HEK293 (cell line): ENCODE measurements at regions not wholly inside any gene's neighbourhood (a gene's known extent, or its start where the extent isn't known, plus 50 kb on each side); places are given as distances from the start of the nearest gene placed in this dataset.

Experiments used
- CTCF ChIA-PET: fragments of 350-600 bp; formaldehyde crosslinking; extraction: SDS; loops from one replicate; lab custom pipeline; 2021; ENCODE audit warnings: antibody characterized with exemption; lab: Yijun Ruan, JAX
- POLR2A ChIA-PET: fragments of 300-600 bp; formaldehyde crosslinking; extraction: SDS; loops from one replicate; lab custom pipeline; 2020; ENCODE audit warnings: antibody characterized with exemption, inconsistent platforms; lab: Yijun Ruan, JAX
- H3K27ac ChIP-seq: fragments of 200-500 bp; sonication (Bioruptor generic); 2 replicates; pipeline ENCODE4 v1.5.1; 2014; ENCODE audit warnings: low read depth, low read length, control low read depth, inconsistent platforms; ENCODE audit errors: extremely low read depth
- H3K36me3 ChIP-seq, 2 experiments: fragments of 200-500 bp in 1 of 2; sonication (Bioruptor generic) in 1 of 2; 1 replicate in 1 of 2; 2 replicates in 1 of 2; pipeline ENCODE4 v1.5.1; 2014 to 2017; ENCODE audit warnings: inconsistent platforms in 2 of 2, low read length in 2 of 2; ENCODE audit not compliant: control insufficient read depth in 2 of 2, insufficient read depth in 1 of 2
- H3K4me1 ChIP-seq: fragments of 200-500 bp; sonication (Bioruptor generic); 2 replicates; pipeline ENCODE4 v1.5.1; 2014; ENCODE audit warnings: mild to moderate bottlenecking, low read length, inconsistent platforms; ENCODE audit not compliant: control insufficient read depth, insufficient read depth
- H3K4me3 ChIP-seq: 2 replicates; pipeline ENCODE4 v1.5.1; 2011; ENCODE audit warnings: low read depth, mild to moderate bottlenecking, control low read depth, low read length, moderate library complexity
- H3K9me3 ChIP-seq: fragments of 200-500 bp; sonication (Bioruptor generic); 2 replicates; pipeline ENCODE4 v1.5.1; 2014; ENCODE audit warnings: low read depth, low read length, inconsistent platforms; ENCODE audit not compliant: control insufficient read depth, insufficient read depth
- AEBP2 ChIP-seq: fragments of 450-650 bp; formaldehyde crosslinking; IDR thresholded peaks from 2 replicates; pipeline ENCODE4 v1.5.1; 2016; ENCODE audit warnings: missing biosample characterization, missing genetic modification characterization, borderline replicate concordance
- ELK4 ChIP-seq: IDR thresholded peaks from 2 replicates; pipeline ENCODE4 v1.6.1; 2011; ENCODE audit warnings: mild to moderate bottlenecking, low read depth, low read length, borderline replicate concordance
- GLI4 ChIP-seq: fragments of 450-650 bp; formaldehyde crosslinking; IDR thresholded peaks from 2 replicates; pipeline ENCODE4 v1.5.1; 2016; ENCODE audit warnings: missing biosample characterization, missing genetic modification characterization
- GLIS1 ChIP-seq: fragments of 450-650 bp; formaldehyde crosslinking; IDR thresholded peaks from 2 replicates; pipeline ENCODE4 v1.5.1; 2016; ENCODE audit warnings: missing biosample characterization, missing genetic modification characterization
- REST ChIP-seq: fragments of 450-650 bp; formaldehyde crosslinking; IDR thresholded peaks from 2 replicates; pipeline ENCODE4 v1.5.1; 2016; ENCODE audit warnings: missing biosample characterization, missing genetic modification characterization
- ZBTB1 ChIP-seq: fragments of 450-650 bp; formaldehyde crosslinking; IDR thresholded peaks from 2 replicates; pipeline ENCODE4 v1.5.1; 2016; ENCODE audit warnings: missing biosample characterization, missing genetic modification characterization
- ZNF239 ChIP-seq: fragments of 450-650 bp; formaldehyde crosslinking; IDR thresholded peaks from 2 replicates; pipeline ENCODE4 v1.5.1; 2016; ENCODE audit warnings: missing biosample characterization, missing genetic modification characterization
- ZNF391 ChIP-seq: fragments of 450-650 bp; formaldehyde crosslinking; IDR thresholded peaks from 2 replicates; pipeline ENCODE4 v1.5.1; 2016; ENCODE audit warnings: low read depth, missing biosample characterization, missing genetic modification characterization, borderline replicate concordance
- ZNF394 ChIP-seq: fragments of 450-650 bp; formaldehyde crosslinking; IDR thresholded peaks from 2 replicates; pipeline ENCODE4 v1.5.1; 2016; ENCODE audit warnings: missing biosample characterization, missing genetic modification characterization, mild to moderate bottlenecking, moderate library complexity, borderline replicate concordance
- ZNF514 ChIP-seq: fragments of 450-650 bp; formaldehyde crosslinking; IDR thresholded peaks from 2 replicates; pipeline ENCODE4 v1.5.1; 2016; ENCODE audit warnings: missing biosample characterization, missing genetic modification characterization
- ZNF596 ChIP-seq: fragments of 450-650 bp; IDR thresholded peaks from 2 replicates; pipeline ENCODE4 v1.5.0; 2018; ENCODE audit warnings: missing biosample characterization, mild to moderate bottlenecking, missing genetic modification characterization, moderate library complexity
- ZNF664 ChIP-seq: fragments of 450-650 bp; formaldehyde crosslinking; IDR thresholded peaks from 2 replicates; pipeline ENCODE4 v1.5.1; 2016; ENCODE audit warnings: missing biosample characterization, missing genetic modification characterization
- ZNF692 ChIP-seq: fragments of 450-650 bp; formaldehyde crosslinking; IDR thresholded peaks from 2 replicates; pipeline ENCODE4 v1.5.1; 2016; ENCODE audit warnings: missing biosample characterization, missing genetic modification characterization
- ZNF777 ChIP-seq: fragments of 450-650 bp; formaldehyde crosslinking; IDR thresholded peaks from 2 replicates; pipeline ENCODE4 v1.5.1; 2017; ENCODE audit warnings: missing biosample characterization, missing genetic modification characterization, borderline replicate concordance
- ZSCAN23 ChIP-seq: fragments of 450-650 bp; formaldehyde crosslinking; IDR thresholded peaks from 2 replicates; pipeline ENCODE4 v1.5.1; 2016; ENCODE audit warnings: missing biosample characterization, missing genetic modification characterization
- TF ChIP-seq, protein P1 (sequence below): fragments of 450-650 bp; formaldehyde crosslinking; IDR thresholded peaks from 2 replicates; pipeline ENCODE4 v1.5.1; 2016; ENCODE audit warnings: missing biosample characterization, missing genetic modification characterization, low read depth

DNA sequence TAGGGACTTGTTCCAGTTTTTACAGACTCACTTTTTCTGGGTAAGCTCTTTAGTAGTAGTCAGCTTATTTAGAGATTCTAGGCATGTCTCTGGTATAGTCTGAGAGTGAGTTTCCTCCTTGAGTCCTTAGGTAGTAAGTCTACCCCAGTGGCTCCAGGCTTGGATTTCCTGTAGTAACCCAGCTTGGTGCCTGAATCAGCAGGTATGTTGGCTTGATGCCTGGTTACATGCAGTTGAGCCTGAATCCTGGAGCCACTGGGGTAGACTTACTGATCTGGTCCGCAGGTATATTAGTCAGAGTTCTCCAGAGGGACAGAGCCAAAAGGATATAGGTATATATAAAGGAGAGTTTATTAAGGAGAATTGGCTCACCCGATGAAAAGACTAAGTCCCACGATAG is 85.8 kb upstream of the RBMS3 start:
- Histone ChIP-seq H3K4me1 (no peaks in the 10 kb centered on the region), H3K4me3 (no peak overlapping the region), H3K36me3 (no peaks in the 10 kb centered on the region), H3K27ac (no peak overlapping the region), H3K9me3 (no peaks in the 10 kb centered on the region)
- CTCF ChIA-PET, result no interaction called here
- TF ChIP-seq AEBP2 (tag by site-specific recombination) (no peak), ZNF394 (no peak), ZBTB1 (tag by site-specific recombination) (no peak), ZNF664 (tag by site-specific recombination) (no peak), ZNF391 (tag by site-specific recombination) (no peak), REST (tag by site-specific recombination) (no peak), ZSCAN23 (no peak), ZNF514 (tag by site-specific recombination) (no peak), ZNF777 (tag by site-specific recombination) (no peak), ELK4 (no peak), ZNF596 (no peak), GLIS1 (tag by site-specific recombination) (no peak), ZNF239 (tag by site-specific recombination) (no peak)
- TF ChIP-seq, protein P1, sequence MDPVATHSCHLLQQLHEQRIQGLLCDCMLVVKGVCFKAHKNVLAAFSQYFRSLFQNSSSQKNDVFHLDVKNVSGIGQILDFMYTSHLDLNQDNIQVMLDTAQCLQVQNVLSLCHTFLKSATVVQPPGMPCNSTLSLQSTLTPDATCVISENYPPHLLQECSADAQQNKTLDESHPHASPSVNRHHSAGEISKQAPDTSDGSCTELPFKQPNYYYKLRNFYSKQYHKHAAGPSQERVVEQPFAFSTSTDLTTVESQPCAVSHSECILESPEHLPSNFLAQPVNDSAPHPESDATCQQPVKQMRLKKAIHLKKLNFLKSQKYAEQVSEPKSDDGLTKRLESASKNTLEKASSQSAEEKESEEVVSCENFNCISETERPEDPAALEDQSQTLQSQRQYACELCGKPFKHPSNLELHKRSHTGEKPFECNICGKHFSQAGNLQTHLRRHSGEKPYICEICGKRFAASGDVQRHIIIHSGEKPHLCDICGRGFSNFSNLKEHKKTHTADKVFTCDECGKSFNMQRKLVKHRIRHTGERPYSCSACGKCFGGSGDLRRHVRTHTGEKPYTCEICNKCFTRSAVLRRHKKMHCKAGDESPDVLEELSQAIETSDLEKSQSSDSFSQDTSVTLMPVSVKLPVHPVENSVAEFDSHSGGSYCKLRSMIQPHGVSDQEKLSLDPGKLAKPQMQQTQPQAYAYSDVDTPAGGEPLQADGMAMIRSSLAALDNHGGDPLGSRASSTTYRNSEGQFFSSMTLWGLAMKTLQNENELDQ (tag by site-specific recombination), result no peak
- POLR2A ChIA-PET, result no interaction called here

DNA sequence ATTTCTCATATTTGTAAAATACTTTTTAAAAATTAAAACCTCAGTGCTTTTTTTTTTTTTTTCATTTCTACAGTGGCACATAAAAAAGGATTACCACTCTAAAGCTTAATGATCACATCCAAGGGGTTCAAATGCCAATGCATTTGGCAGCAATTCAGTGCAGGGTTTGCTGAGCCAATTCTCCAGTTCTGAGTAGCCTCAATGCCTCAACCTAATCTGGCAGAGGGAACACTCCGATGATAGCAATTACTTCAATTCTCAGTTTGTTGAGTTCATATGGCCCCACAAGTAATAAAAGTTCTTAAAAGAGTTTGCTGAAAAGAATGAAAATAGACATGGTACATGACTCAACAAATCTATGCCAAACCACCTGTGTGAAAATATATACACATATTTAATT is 79.3 kb upstream of the RBMS3 start:
- CTCF ChIA-PET, result interaction anchor here (0.6 to 0.8 kb wide), 2 partner anchors 16 to 264 kb away, joined by 3 to 7 read pairs; no protein-coding TSS in a partner anchor
- Histone ChIP-seq H3K4me1 (peaks cover 3% of the 10 kb centered on the region; the same call in 1 of the 2 replicates), H3K9me3 (no peaks in the 10 kb centered on the region)
- TF ChIP-seq ZNF692 (tag by site-specific recombination) (peak; percentile 61; the same call in 1 of the 2 replicates), GLI4 (tag by site-specific recombination) (no peak)
- TF ChIP-seq, all 188 proteins: peak for 1
- POLR2A ChIA-PET, result no interaction called here
- Histone ChIP-seq H3K27ac (no peak overlapping the region), H3K36me3 (no peaks in the 10 kb centered on the region), H3K4me3 (no peak overlapping the region)
